Karpas-422 (cell line): ENCODE measurements at regions not wholly inside any gene's neighbourhood (a gene's known extent, or its start where the extent isn't known, plus 50 kb on each side); places are given as distances from the start of the nearest gene placed in this dataset.

Source experiments
- DNase-seq: peaks from one replicate; pipeline ENCODE4 v3.0.0-alpha.2; 2015
- H2AFZ ChIP-seq: fragments of 200-600 bp; sonication (generic); 2 replicates; pipeline ENCODE4 v1.6.1; 2014; ENCODE audit warnings: antibody characterized with exemption, low read length, mixed read lengths
- H3K27ac ChIP-seq: fragments of 200-600 bp; sonication (generic); 2 replicates; pipeline ENCODE4 v1.5.1; 2014; ENCODE audit warnings: mild to moderate bottlenecking, low read length, moderate library complexity
- H3K27me3 ChIP-seq: fragments of 200-600 bp; sonication (generic); 2 replicates; pipeline ENCODE4 v1.6.1; 2014; ENCODE audit warnings: low read length, mixed read lengths
- H3K36me3 ChIP-seq: fragments of 200-600 bp; sonication (generic); 2 replicates; pipeline ENCODE4 v1.6.1; 2014; ENCODE audit warnings: low read length, mixed read lengths; ENCODE audit not compliant: insufficient read depth
- H3K4me1 ChIP-seq: fragments of 200-600 bp; sonication (generic); 2 replicates; pipeline ENCODE4 v1.6.1; 2014; ENCODE audit warnings: mild to moderate bottlenecking, low read length, mixed read lengths
- H3K4me2 ChIP-seq: fragments of 200-600 bp; sonication (generic); 2 replicates; pipeline ENCODE4 v1.6.1; 2014; ENCODE audit warnings: low read length, low read depth, mild to moderate bottlenecking; ENCODE audit not compliant: poor library complexity, severe bottlenecking
- H3K4me3 ChIP-seq: fragments of 200-600 bp; sonication (generic); 2 replicates; pipeline ENCODE4 v1.5.1; 2014; ENCODE audit warnings: mild to moderate bottlenecking, antibody characterized with exemption, low read length, mixed read lengths
- H3K79me2 ChIP-seq: fragments of 200-600 bp; sonication (generic); 2 replicates; pipeline ENCODE4 v1.6.1; 2014; ENCODE audit warnings: mild to moderate bottlenecking, low read length, mixed read lengths
- H3K9ac ChIP-seq: fragments of 200-600 bp; sonication (generic); 2 replicates; pipeline ENCODE4 v1.6.0; 2014; ENCODE audit warnings: low read length
- H3K9me2 ChIP-seq: fragments of 200-600 bp; sonication (generic), shearing (Covaris generic); replicated peaks from 2 replicates; pipeline ENCODE4 v1.6.0; 2014; ENCODE audit warnings: mild to moderate bottlenecking, low read length, moderate library complexity; ENCODE audit not compliant: insufficient read depth
- H3K9me3 ChIP-seq: fragments of 300-700, 200-600 bp; sonication (generic); 2 replicates; pipeline ENCODE4 v1.6.1; 2014; ENCODE audit warnings: low read length, mixed read lengths
- H4K20me1 ChIP-seq: fragments of 200-600 bp; sonication (generic); 2 replicates; pipeline ENCODE4 v1.6.1; 2014; ENCODE audit warnings: mild to moderate bottlenecking, antibody characterized with exemption, low read length, low read depth; ENCODE audit not compliant: insufficient read depth

- H3K4me3 ChIP-seq, result no peak overlapping the region
- no peak overlapping the region for H3K9ac ChIP-seq
- no peak overlapping the region for H3K27ac ChIP-seq
- H3K36me3 ChIP-seq, result no peaks in the 10 kb centered on the region
- no peaks in the 10 kb centered on the region for H3K27me3 ChIP-seq
- H3K9me3 ChIP-seq, result peaks cover 2% of the 10 kb centered on the region; the same call in 1 of the 2 replicates
- no peaks in the 10 kb centered on the region for H4K20me1 ChIP-seq
- no peak overlapping the region for H2AFZ ChIP-seq
- no peak overlapping the region for H3K4me2 ChIP-seq
- H3K4me1 ChIP-seq, result no peaks in the 10 kb centered on the region
- no peak for DNase-seq
- H3K9me2 ChIP-seq, result no peaks in the 10 kb centered on the region
- H3K79me2 ChIP-seq, result no peaks in the 10 kb centered on the region
These were observed 144.4 kb upstream of the LARGE1 start for GRCh38 chr22:34064696-34065095.

- Histone ChIP-seq H4K20me1 (no peaks in the 10 kb centered on the region), H3K9me3 (no peaks in the 10 kb centered on the region), H3K4me1 (no peaks in the 10 kb centered on the region), H3K36me3 (no peaks in the 10 kb centered on the region), H3K4me2 (no peak overlapping the region), H3K4me3 (no peak overlapping the region), H3K9me2 (no peaks in the 10 kb centered on the region), H3K27ac (no peak overlapping the region), H3K9ac (no peak overlapping the region), H3K27me3 (no peaks in the 10 kb centered on the region), H3K79me2 (no peaks in the 10 kb centered on the region), H2AFZ (no peak overlapping the region)
- no peak for DNase-seq
These were observed 146.8 kb upstream of the LARGE1 start for GRCh38 chr22:34067031-34067430.

GRCh38 chr22:34068001-34068400 lies 147.7 kb upstream of the LARGE1 start:
- H3K9ac ChIP-seq, result no peak overlapping the region
- H3K4me3 ChIP-seq, result no peak overlapping the region
- no peaks in the 10 kb centered on the region for H3K36me3 ChIP-seq

GRCh38 chr22:34070051-34070450 lies 149.8 kb upstream of the LARGE1 start:
- Histone ChIP-seq H3K9me2 (no peaks in the 10 kb centered on the region), H3K9me3 (no peaks in the 10 kb centered on the region), H3K27ac (no peak overlapping the region), H3K4me2 (no peak overlapping the region), H2AFZ (no peak overlapping the region), H4K20me1 (no peaks in the 10 kb centered on the region), H3K27me3 (no peaks in the 10 kb centered on the region), H3K36me3 (no peaks in the 10 kb centered on the region), H3K9ac (no peak overlapping the region), H3K79me2 (no peaks in the 10 kb centered on the region), H3K4me1 (no peaks in the 10 kb centered on the region), H3K4me3 (no peak overlapping the region)
- no peak for DNase-seq

More at GRCh38 chr22:34068001-34068400, 147.7 kb upstream of the LARGE1 start:
- Histone ChIP-seq H3K4me1 (no peaks in the 10 kb centered on the region), H3K27ac (no peak overlapping the region), H2AFZ (no peak overlapping the region), H3K4me2 (no peak overlapping the region), H4K20me1 (no peaks in the 10 kb centered on the region), H3K9me2 (no peaks in the 10 kb centered on the region), H3K79me2 (no peaks in the 10 kb centered on the region), H3K9me3 (no peaks in the 10 kb centered on the region), H3K27me3 (no peaks in the 10 kb centered on the region)
- no peak for DNase-seq

GRCh38 chr22:34070531-34070930 lies 150.3 kb upstream of the LARGE1 start:
- no peaks in the 10 kb centered on the region for H3K27me3 ChIP-seq
- no peak overlapping the region for H3K4me3 ChIP-seq
- no peaks in the 10 kb centered on the region for H4K20me1 ChIP-seq
- no peak for DNase-seq
- no peaks in the 10 kb centered on the region for H3K9me3 ChIP-seq
- no peaks in the 10 kb centered on the region for H3K36me3 ChIP-seq
- H3K9ac ChIP-seq, result no peak overlapping the region
- no peak overlapping the region for H3K27ac ChIP-seq
- no peaks in the 10 kb centered on the region for H3K4me1 ChIP-seq
- no peaks in the 10 kb centered on the region for H3K9me2 ChIP-seq
- H2AFZ ChIP-seq, result no peak overlapping the region
- H3K4me2 ChIP-seq, result no peak overlapping the region
- H3K79me2 ChIP-seq, result no peaks in the 10 kb centered on the region

- Histone ChIP-seq H3K9me2 (no peaks in the 10 kb centered on the region), H3K27me3 (no peaks in the 10 kb centered on the region), H3K36me3 (no peaks in the 10 kb centered on the region), H3K27ac (no peak overlapping the region), H4K20me1 (no peaks in the 10 kb centered on the region), H3K79me2 (no peaks in the 10 kb centered on the region), H3K9me3 (no peaks in the 10 kb centered on the region), H3K4me2 (no peak overlapping the region), H3K9ac (no peak overlapping the region), H3K4me1 (no peaks in the 10 kb centered on the region), H2AFZ (no peak overlapping the region), H3K4me3 (no peak overlapping the region)
- DNase-seq, result no peak
These were observed 152.3 kb upstream of the LARGE1 start for GRCh38 chr22:34072585-34072984.

- Histone ChIP-seq H2AFZ (no peak overlapping the region), H4K20me1 (no peaks in the 10 kb centered on the region)
These were observed 160.2 kb upstream of the LARGE1 start for GRCh38 chr22:34080433-34080832.

GRCh38 chr22:34096770-34097169 lies 176.5 kb upstream of the LARGE1 start:
- no peak overlapping the region for H3K4me2 ChIP-seq
- no peak overlapping the region for H2AFZ ChIP-seq
- H3K9me3 ChIP-seq, result no peaks in the 10 kb centered on the region
- H3K27ac ChIP-seq, result no peak overlapping the region
- no peaks in the 10 kb centered on the region for H3K9me2 ChIP-seq
- no peaks in the 10 kb centered on the region for H4K20me1 ChIP-seq
- H3K4me1 ChIP-seq, result no peaks in the 10 kb centered on the region
- no peaks in the 10 kb centered on the region for H3K36me3 ChIP-seq
- no peak overlapping the region for H3K4me3 ChIP-seq
- DNase-seq, result no peak
- H3K79me2 ChIP-seq, result no peaks in the 10 kb centered on the region
- H3K9ac ChIP-seq, result no peak overlapping the region
- no peaks in the 10 kb centered on the region for H3K27me3 ChIP-seq

More at GRCh38 chr22:34080433-34080832, 160.2 kb upstream of the LARGE1 start:
- no peak overlapping the region for H3K4me2 ChIP-seq
- no peak overlapping the region for H3K27ac ChIP-seq
- H3K79me2 ChIP-seq, result no peaks in the 10 kb centered on the region
- H3K4me3 ChIP-seq, result no peak overlapping the region
- no peaks in the 10 kb centered on the region for H3K27me3 ChIP-seq
- no peaks in the 10 kb centered on the region for H3K9me2 ChIP-seq
- H3K4me1 ChIP-seq, result no peaks in the 10 kb centered on the region
- H3K36me3 ChIP-seq, result no peaks in the 10 kb centered on the region
- no peak overlapping the region for H3K9ac ChIP-seq
- no peak for DNase-seq
- no peaks in the 10 kb centered on the region for H3K9me3 ChIP-seq

GRCh38 chr22:34099278-34099677 lies 179.0 kb upstream of the LARGE1 start:
- Histone ChIP-seq H3K9me3 (no peaks in the 10 kb centered on the region), H3K9ac (no peak overlapping the region), H3K4me1 (no peaks in the 10 kb centered on the region), H3K27me3 (no peaks in the 10 kb centered on the region), H3K79me2 (no peaks in the 10 kb centered on the region), H3K4me2 (no peak overlapping the region), H3K36me3 (no peaks in the 10 kb centered on the region), H3K9me2 (no peaks in the 10 kb centered on the region), H2AFZ (no peak overlapping the region), H3K27ac (no peak overlapping the region), H3K4me3 (no peak overlapping the region), H4K20me1 (no peaks in the 10 kb centered on the region)
- DNase-seq, result no peak
